HG02588 (cell line): ENCODE measurements at regions not wholly inside any gene's neighbourhood (a gene's known extent, or its start where the extent isn't known, plus 50 kb on each side); places are given as distances from the start of the nearest gene placed in this dataset.
"Not testable (repeated sequence)": the region's sequence is repeated elsewhere in the genome, so short reads cannot be mapped to it uniquely, and the experiment has no call there.

Experiments
- ATAC-seq: cut with Tn5 transposase; IDR thresholded peaks from one replicate; pipeline ENCODE4 v1.9.1; 2021; ENCODE audit warnings: mild to moderate bottlenecking, moderate library complexity; ENCODE audit not compliant: unreplicated experiment

DNA sequence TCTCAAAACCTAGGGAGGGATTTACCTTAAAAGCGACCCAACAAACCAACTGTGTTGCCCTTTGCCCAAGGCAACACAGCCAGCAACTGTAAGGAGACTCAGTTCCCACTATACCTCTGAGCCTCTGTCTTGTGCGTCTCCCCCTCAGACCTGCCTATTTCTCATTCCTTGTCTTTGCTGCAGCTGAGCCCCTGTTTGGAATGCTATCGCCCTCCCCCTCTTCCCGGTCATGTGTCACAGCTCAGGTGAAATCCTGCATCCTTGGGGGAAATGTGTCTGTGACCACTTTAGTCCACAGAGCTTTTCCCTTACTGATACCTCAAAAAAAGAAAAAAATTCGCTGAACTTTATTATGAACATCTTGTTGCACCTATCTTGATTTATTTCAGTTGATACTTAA, 52.0 kb upstream of the LRIG1 start:
- no peak for ATAC-seq

GRCh38 chr3:66553441-66554113, 52.8 kb upstream of the LRIG1 start:
- no peak for ATAC-seq

DNA sequence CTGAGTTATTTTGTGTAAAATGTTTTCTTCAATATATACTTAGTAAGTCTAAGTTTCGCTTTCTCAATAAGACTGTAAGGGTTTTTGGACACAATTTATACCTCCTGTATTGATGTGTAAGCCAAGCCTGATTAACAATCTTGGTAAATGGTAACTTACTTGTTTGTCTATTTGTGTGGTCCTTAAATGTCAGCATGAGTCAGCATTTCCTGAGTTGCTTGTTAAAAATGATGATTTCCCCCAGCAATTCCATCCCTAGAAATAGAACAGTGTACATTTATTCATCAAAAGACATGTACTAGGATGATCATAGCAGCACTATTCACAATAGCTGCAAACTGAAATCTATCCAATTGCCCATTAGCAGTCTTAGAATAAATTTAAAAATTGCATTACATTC, 53.4 kb upstream of the LRIG1 start:
- ATAC-seq: no peak

GRCh38 chr3:66555214-66555844, 54.5 kb upstream of the LRIG1 start:
- ATAC-seq: no peak

DNA sequence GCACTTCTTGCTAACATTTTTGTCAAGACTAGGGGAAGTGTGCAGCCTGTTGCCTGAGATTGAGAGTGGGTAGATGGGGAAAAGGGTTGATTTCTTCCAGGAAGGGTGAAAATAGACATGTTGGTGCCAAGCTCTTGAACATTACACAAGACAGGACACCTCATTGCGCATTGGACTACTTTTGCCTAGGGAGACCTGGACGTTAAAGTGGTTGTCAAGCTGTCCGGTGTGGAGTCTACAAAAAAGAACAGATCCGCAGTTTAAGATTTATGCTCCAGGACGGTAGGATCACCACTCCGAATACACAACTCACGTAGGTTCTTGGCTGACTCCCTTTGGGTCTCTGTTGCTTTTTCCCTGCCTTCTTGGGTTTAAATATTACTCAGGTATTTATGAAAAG, 56.3 kb upstream of the LRIG1 start:
- no peak for ATAC-seq

- not testable (repeated sequence) for ATAC-seq
Measured at GRCh38 chr3:66559924-66560323, 59.1 kb upstream of the LRIG1 start.

- no peak for ATAC-seq
Measured at GRCh38 chr3:66561367-66561766, 60.5 kb upstream of the LRIG1 start.

- no peak for ATAC-seq
Measured at GRCh38 chr3:66565301-66565700, 64.5 kb upstream of the LRIG1 start.

GRCh38 chr3:66567077-66567476, 66.3 kb upstream of the LRIG1 start:
- ATAC-seq: no peak

- no peak for ATAC-seq
Measured at GRCh38 chr3:66572090-66572675, 71.4 kb upstream of the LRIG1 start.

- no peak for ATAC-seq
Measured at GRCh38 chr3:66572938-66573710, 72.3 kb upstream of the LRIG1 start.

GRCh38 chr3:66574091-66574490, 73.3 kb upstream of the LRIG1 start:
- ATAC-seq: no peak

- ATAC-seq: no peak
Measured at GRCh38 chr3:66577426-66578203, 76.8 kb upstream of the LRIG1 start.

GRCh38 chr3:66581256-66581655, 80.4 kb upstream of the LRIG1 start:
- no peak for ATAC-seq

DNA sequence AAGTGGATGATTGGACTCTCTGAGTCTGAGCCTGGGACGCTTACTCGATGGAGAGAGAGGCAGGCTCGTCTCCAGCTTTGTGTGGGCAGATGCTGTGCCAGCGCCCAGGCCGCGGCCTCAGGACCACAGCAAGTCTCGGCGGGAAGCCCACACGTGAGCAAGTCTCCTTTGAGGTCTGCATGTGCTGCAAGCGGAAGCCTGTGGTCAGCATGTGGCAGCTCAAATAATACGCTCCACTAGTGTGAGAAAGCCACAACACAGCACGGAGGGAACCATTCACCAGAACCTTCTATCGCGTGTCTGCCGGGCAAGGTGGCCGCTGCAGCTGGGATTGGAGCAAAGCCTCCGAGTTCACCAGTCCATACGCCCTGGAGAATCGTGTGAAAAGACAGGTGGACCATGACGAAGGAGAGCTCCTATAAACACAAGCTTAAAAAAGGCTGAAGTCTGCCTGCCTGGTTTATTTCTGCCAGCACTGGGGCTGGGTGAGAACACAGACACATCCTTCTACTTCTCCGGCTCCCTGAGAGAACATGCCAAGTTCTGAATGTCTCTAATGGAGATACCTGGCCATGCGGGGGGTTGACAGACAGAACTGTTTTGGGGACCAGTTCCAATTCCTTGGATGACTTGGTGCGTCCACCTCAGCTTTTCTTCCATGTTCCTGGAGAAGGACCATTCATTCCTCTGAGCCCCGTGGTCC, 82.0 kb upstream of the LRIG1 start:
- ATAC-seq: peak; percentile 95

DNA sequence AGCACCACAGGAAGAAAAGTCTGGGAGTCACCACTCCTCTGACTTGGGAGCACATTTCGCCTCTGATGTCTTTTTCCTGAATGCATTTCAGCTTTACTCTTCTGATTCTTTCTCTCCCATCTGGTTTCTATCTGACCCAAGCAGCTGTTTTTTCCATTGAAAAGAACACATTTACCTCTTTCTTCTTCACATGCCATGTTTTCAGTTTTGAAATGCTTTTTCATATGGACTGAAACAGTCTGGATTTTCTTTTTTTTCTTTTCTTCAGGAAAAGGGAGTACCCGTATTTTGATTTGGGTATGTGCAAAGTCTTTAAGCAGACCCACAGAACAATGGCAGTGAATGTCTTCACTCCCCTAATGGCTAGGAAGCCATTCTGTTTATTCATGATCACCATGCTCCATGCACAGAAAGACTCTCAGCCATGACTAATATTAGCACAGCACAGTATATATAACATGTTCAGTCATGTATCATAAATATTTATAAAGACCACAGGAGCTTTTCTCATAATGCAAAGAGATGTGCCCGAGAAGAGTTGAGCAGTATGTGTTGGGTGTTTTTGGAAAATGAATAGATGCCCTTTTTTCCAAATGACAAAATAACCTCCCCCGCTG, 82.7 kb upstream of the LRIG1 start:
- no peak for ATAC-seq

- ATAC-seq: no peak
Measured at GRCh38 chr3:66585520-66586095, 84.8 kb upstream of the LRIG1 start.

GRCh38 chr3:66586853-66587252, 86.0 kb upstream of the LRIG1 start:
- no peak for ATAC-seq

- no peak for ATAC-seq
Measured at GRCh38 chr3:66588340-66588847, 87.6 kb upstream of the LRIG1 start.
